ENCODE measurements at regions not wholly inside any gene's neighbourhood (a gene's known extent, or its start where the extent isn't known, plus 50 kb on each side); places are given as distances from the start of the nearest gene placed in this dataset.
A peak's percentile ranks its signal among the peaks of the same experiment; 100 is the strongest.

GRCh38 chr20:52496191-52496590, 304.6 kb upstream of the ZFP64 start:
- no peaks in the 10 kb centered on the region for H3K9me2 ChIP-seq (replicated peaks; ENCODE audit: low read length)
- no peaks in the 10 kb centered on the region for H3F3A ChIP-seq (ENCODE audit: low read length, unreplicated experiment)
- H3K4me3 ChIP-seq (ENCODE audit: low read length): no peak overlapping the region
- H3K27me3 ChIP-seq (ENCODE audit: low read length): peaks cover 14% of the 10 kb centered on the region; the same call in 1 of the 2 replicates
- DNase-seq (no peak), ATAC-seq (no peak)
- no peaks in the 10 kb centered on the region for H3K9me3 ChIP-seq (ENCODE audit: low read length)
- H3K27ac ChIP-seq (ENCODE audit: low read length): no peak overlapping the region
- no peak overlapping the region for H3K9ac ChIP-seq (ENCODE audit: low read length)
- H3K79me2 ChIP-seq (ENCODE audit: low read length): no peaks in the 10 kb centered on the region
- POLR2A ChIA-PET (ENCODE audit: unreplicated experiment): no interaction called here
- no TSS peak for BruUV-seq (replicated peaks)
- TF ChIP-seq EZH2 (IDR thresholded peaks at IDR 0.05; ENCODE audit: low read length, unreplicated experiment) (no peak), EZH2phosphoT487 (IDR thresholded peaks at IDR 0.05; ENCODE audit: borderline replicate concordance, low read length) (no peak), CTCF (conservative IDR thresholded peaks at IDR 0.05; ENCODE audit: low read depth, low read length) (no peak)
- H3K4me2 ChIP-seq (ENCODE audit: low read length): no peak overlapping the region
- no peaks in the 10 kb centered on the region for H3K4me1 ChIP-seq (ENCODE audit: insufficient read depth, low read length)
- H4K20me1 ChIP-seq (ENCODE audit: low read length): no peaks in the 10 kb centered on the region
- no peak overlapping the region for H2AFZ ChIP-seq (ENCODE audit: low read length)
- intact Hi-C loops (cut with micrococcal nuclease): no loop called here
- H3K36me3 ChIP-seq (ENCODE audit: low read depth, low read length): no peaks in the 10 kb centered on the region
- CTCF ChIA-PET: no interaction called here

DNA sequence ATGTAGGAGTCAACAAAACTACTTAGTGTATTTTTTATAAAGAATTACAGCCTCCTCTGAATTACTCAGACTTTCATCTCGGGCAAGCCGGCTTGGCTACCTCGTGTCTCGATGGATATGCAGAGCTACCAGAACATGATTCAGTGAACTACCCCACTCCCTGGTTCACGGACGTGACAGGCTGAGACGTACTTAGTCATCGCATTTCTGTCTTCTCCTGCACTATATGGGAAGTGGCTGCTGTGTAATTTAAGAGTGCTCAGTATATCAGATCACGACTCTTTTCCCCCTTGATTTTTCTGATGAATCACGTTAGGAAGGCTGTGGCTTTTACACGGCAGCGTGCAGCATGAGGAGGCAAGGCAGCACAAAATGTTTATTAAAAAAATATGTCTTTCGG, 302.7 kb upstream of the ZFP64 start:
- no peak overlapping the region for H3K4me3 ChIP-seq (ENCODE audit: low read length)
- POLR2A ChIA-PET (ENCODE audit: unreplicated experiment): no interaction called here
- H3K9me2 ChIP-seq (replicated peaks; ENCODE audit: low read length): no peaks in the 10 kb centered on the region
- no peaks in the 10 kb centered on the region for H3K36me3 ChIP-seq (ENCODE audit: low read depth, low read length)
- H2AFZ ChIP-seq (ENCODE audit: low read length): no peak overlapping the region
- no peaks in the 10 kb centered on the region for H3K4me1 ChIP-seq (ENCODE audit: insufficient read depth, low read length)
- H3K9me3 ChIP-seq (ENCODE audit: low read length): no peaks in the 10 kb centered on the region
- no peak overlapping the region for H3K9ac ChIP-seq (ENCODE audit: low read length)
- CTCF ChIA-PET: no interaction called here
- DNase-seq: peak; percentile 61
- no peaks in the 10 kb centered on the region for H3K79me2 ChIP-seq (ENCODE audit: low read length)
- BruUV-seq (replicated peaks): no TSS peak
- H4K20me1 ChIP-seq (ENCODE audit: low read length): no peaks in the 10 kb centered on the region
- H3F3A ChIP-seq (ENCODE audit: low read length, unreplicated experiment): no peaks in the 10 kb centered on the region
- no peak overlapping the region for H3K4me2 ChIP-seq (ENCODE audit: low read length)
- TF ChIP-seq CTCF (conservative IDR thresholded peaks at IDR 0.05; ENCODE audit: low read depth, low read length) (no peak), EZH2phosphoT487 (IDR thresholded peaks at IDR 0.05; ENCODE audit: borderline replicate concordance, low read length) (no peak), EZH2 (IDR thresholded peaks at IDR 0.05; ENCODE audit: low read length, unreplicated experiment) (no peak)
- no peak for ATAC-seq
- H3K27me3 ChIP-seq (ENCODE audit: low read length): no peaks in the 10 kb centered on the region
- intact Hi-C loops (cut with micrococcal nuclease): no loop called here
- H3K27ac ChIP-seq (ENCODE audit: low read length): no peak overlapping the region

DNA sequence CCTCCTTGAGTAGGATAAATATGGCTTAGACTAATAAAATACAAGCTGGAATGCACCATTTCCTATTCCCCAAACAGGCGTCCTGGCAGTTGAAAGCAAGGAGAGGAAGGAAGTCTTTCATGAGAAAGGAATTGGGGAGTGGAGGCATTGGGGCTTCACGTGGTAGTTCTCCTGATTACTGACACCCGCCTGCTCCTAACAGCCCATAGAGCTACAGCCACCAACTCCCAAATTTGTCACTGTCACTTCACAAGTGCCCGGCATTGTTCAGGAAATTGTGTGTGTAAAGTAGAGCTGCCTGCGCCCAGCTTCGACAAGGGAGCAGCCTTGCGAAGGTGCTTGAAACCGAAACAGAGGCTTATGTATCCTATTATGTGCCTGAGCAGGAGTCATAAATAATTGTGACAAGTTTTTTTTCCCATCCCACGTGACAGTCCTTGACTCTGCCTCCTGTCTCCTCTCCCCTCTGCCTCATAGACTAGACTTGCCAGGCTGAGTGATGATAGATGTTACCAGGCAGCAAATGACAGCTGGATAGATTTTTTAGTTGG, 301.7 kb upstream of the ZFP64 start:
- no peaks in the 10 kb centered on the region for H3K9me3 ChIP-seq (ENCODE audit: low read length)
- no peaks in the 10 kb centered on the region for H3K4me1 ChIP-seq (ENCODE audit: insufficient read depth, low read length)
- no peak overlapping the region for H3K9ac ChIP-seq (ENCODE audit: low read length)
- H4K20me1 ChIP-seq (ENCODE audit: low read length): no peaks in the 10 kb centered on the region
- ATAC-seq: no peak
- H3K27me3 ChIP-seq (ENCODE audit: low read length): no peaks in the 10 kb centered on the region
- H3K9me2 ChIP-seq (replicated peaks; ENCODE audit: low read length): no peaks in the 10 kb centered on the region
- H3K27ac ChIP-seq (ENCODE audit: low read length): no peak overlapping the region
- TF ChIP-seq CTCF (conservative IDR thresholded peaks at IDR 0.05; ENCODE audit: low read depth, low read length): no peak
- TF ChIP-seq EZH2phosphoT487 (IDR thresholded peaks at IDR 0.05; ENCODE audit: borderline replicate concordance, low read length): no peak
- no peak for TF ChIP-seq EZH2 (IDR thresholded peaks at IDR 0.05; ENCODE audit: low read length, unreplicated experiment)
- no peak overlapping the region for H3K4me2 ChIP-seq (ENCODE audit: low read length)
- DNase-seq: no peak
- ChIA-PET POLR2A (ENCODE audit: unreplicated experiment) (no interaction called here), CTCF (no interaction called here)
- H3K79me2 ChIP-seq (ENCODE audit: low read length): no peaks in the 10 kb centered on the region
- intact Hi-C loops (cut with micrococcal nuclease): no loop called here
- H3K36me3 ChIP-seq (ENCODE audit: low read depth, low read length): no peaks in the 10 kb centered on the region
- no peak overlapping the region for H3K4me3 ChIP-seq (ENCODE audit: low read length)
- no peaks in the 10 kb centered on the region for H3F3A ChIP-seq (ENCODE audit: low read length, unreplicated experiment)
- no TSS peak for BruUV-seq (replicated peaks)
- H2AFZ ChIP-seq (ENCODE audit: low read length): no peak overlapping the region
